ENCODE measurements at regions not wholly inside any gene's neighbourhood (a gene's known extent, or its start where the extent isn't known, plus 50 kb on each side); places are given as distances from the start of the nearest gene placed in this dataset.
"Not testable (repeated sequence)": the region's sequence is repeated elsewhere in the genome, so short reads cannot be mapped to it uniquely, and the experiment has no call there.

DNA sequence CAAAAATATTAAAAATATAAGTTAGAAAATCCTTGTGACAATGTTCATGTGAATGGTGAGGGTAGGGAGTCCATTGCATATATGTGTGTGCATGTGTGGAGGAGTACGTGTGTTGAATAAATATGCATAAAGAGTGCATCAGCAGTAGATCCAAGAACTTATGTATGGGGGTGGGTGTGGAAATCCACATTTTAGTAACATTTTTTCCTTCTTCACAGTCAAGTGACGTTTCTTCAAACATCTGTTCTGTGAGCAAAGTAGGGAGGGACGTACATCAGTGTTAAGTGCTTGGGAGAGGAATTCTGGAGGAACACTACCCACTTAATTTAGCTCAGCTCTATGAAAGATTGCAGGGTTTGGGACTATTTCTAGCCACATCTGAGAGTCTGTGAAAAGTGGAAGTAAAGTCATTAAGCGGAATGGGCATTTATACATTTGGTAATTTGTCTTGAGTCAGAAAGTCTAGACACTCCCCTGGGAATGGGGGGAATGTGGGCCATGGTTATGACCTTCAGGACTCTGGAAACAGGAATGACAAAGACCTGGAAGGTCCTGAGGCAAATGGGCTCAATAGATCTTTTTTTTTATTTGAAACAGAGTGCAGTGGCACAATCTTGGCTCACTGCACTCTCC is 156.4 kb upstream of the PLXNC1 start:
- DNase-seq (ENCODE audit: low read depth, low spot score), result no peak
- no peak overlapping the region for H3K4me3 ChIP-seq (ENCODE audit: low read depth, low read length)
- POLR2A ChIA-PET, result no interaction called here
- TF ChIP-seq, protein P1, sequence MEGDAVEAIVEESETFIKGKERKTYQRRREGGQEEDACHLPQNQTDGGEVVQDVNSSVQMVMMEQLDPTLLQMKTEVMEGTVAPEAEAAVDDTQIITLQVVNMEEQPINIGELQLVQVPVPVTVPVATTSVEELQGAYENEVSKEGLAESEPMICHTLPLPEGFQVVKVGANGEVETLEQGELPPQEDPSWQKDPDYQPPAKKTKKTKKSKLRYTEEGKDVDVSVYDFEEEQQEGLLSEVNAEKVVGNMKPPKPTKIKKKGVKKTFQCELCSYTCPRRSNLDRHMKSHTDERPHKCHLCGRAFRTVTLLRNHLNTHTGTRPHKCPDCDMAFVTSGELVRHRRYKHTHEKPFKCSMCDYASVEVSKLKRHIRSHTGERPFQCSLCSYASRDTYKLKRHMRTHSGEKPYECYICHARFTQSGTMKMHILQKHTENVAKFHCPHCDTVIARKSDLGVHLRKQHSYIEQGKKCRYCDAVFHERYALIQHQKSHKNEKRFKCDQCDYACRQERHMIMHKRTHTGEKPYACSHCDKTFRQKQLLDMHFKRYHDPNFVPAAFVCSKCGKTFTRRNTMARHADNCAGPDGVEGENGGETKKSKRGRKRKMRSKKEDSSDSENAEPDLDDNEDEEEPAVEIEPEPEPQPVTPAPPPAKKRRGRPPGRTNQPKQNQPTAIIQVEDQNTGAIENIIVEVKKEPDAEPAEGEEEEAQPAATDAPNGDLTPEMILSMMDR (IDR thresholded peaks at IDR 0.05; ENCODE audit: insufficient read depth, low read length, missing control alignments), result no peak
- CTCF ChIA-PET, result interaction anchor here (0.9 to 2.3 kb wide), 8 partner anchors 8 to 250 kb away, joined by 3 to 19 read pairs (median 4); no protein-coding TSS in a partner anchor

DNA sequence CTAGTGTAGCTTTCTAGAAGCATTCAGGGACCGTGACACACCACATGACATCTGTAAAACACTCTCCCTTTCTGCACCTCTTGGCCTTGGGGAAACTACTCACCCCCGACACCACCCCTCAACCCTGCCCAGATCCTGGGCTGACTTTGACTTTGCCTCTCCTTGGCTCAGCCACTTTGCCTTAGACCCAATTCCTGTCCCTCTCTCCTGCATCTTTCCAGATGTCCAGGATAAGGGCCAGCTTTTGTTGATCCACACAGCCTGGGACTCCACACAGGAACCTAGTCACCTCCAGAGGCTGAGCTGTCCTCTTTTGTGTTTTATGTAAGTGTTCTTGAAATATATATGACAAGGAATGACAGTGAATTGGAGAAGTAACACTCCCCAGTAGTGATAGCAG is 153.7 kb upstream of the PLXNC1 start:
- no peak for DNase-seq (ENCODE audit: low read depth, low spot score)
- TF ChIP-seq, protein P1 (IDR thresholded peaks at IDR 0.05; ENCODE audit: insufficient read depth, low read length, missing control alignments), result no peak
- H3K4me3 ChIP-seq (ENCODE audit: low read depth, low read length), result no peak overlapping the region
- ChIA-PET CTCF (no interaction called here), POLR2A (no interaction called here)

DNA sequence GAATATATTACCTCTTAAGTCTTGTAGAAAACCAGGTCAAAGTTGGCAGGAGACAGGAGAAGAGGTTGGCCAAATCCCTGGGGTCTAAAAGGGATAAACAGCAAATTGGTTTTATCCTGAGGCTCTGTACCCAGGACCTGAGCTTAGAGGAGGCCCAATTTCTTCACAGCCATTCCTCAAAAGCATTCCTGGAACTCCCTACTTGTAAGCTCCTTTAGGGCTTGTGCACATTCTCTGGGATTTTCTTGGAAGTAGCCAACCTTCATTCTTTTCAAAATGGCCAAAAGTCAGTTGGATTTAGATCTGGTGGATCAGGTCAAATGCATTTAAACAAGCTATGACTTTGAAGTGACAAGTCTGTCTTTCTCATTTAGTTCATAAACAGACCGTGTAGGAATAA is 152.1 kb upstream of the PLXNC1 start:
- no peak for DNase-seq (ENCODE audit: low read depth, low spot score)
- CTCF ChIA-PET, result no interaction called here
- TF ChIP-seq, protein P1 (IDR thresholded peaks at IDR 0.05; ENCODE audit: insufficient read depth, low read length, missing control alignments), result no peak
- H3K4me3 ChIP-seq (ENCODE audit: low read depth, low read length), result no peak overlapping the region
- POLR2A ChIA-PET, result no interaction called here

DNA sequence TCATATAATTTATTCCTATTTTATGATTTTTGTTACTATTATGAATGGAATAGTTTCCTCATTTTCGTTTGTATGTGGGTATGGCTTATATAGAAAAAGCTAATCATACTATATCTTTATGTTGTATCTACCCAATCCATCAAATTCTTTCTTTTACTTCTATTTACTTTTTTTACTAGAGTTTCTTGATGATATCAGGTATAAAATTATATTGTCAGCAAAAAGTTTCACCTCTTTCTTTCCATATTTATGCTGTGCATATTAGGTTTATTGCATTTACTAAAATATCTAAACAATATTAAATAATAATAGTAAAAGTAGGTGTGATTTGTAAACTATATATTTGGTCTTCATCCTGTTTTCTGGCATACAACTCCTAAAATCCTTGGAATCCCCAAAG is 146.7 kb upstream of the PLXNC1 start:
- TF ChIP-seq, protein P1 (IDR thresholded peaks at IDR 0.05; ENCODE audit: insufficient read depth, low read length, missing control alignments), result no peak
- ChIA-PET POLR2A (no interaction called here), CTCF (interaction anchor here (0.9 kb wide), 1 partner anchor 100 kb away, joined by 3 read pairs; no protein-coding TSS in a partner anchor)
- no peak overlapping the region for H3K4me3 ChIP-seq (ENCODE audit: low read depth, low read length)
- no peak for DNase-seq (ENCODE audit: low read depth, low spot score)

DNA sequence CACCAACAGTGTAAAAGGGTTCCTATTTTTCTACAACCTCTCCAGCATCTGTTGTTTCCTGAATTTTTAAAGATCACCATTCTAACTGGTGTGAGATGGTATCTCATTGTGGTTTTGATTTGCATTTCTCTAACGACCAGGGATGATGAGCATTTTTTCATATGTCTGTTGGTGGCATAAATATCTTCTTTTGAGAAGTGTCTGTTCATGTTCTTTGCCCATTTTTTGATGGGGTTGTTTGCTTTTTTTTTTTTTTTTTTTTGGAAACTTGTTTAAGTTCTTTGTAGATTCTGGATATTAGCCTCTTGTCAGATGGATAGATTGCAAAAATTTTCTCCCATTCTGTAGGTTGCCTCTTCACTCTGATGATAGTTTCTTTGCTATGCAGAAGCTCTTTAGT is 145.5 kb upstream of the PLXNC1 start:
- H3K4me3 ChIP-seq (ENCODE audit: low read depth, low read length); CTCF ChIA-PET; DNase-seq (ENCODE audit: low read depth, low spot score): not testable (repeated sequence)
- POLR2A ChIA-PET, result interaction anchor here (0.6 kb wide), 1 partner anchor 23 kb away, joined by 3 read pairs; no protein-coding TSS in a partner anchor

DNA sequence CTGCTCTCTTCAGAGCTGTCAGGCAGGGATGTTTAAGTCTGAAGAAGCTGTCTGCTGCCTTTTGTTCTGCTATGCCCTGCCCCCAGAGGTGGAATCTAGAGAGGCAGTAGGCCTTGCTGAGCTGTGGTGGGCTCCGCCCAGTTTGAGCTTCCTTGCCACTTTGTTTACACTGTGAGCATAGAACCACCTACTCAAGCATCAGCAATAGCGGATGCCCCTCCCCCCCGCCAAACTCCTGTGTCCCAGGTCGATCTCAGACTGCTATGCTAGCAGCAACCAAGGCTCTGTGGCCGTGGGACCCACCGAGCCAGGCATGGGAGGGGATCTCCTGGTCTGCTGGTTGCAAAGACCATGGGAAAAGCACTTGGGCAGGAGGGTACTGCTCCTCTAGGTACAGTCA is 140.5 kb upstream of the PLXNC1 start:
- POLR2A ChIA-PET; CTCF ChIA-PET; DNase-seq (ENCODE audit: low read depth, low spot score); H3K4me3 ChIP-seq (ENCODE audit: low read depth, low read length): not testable (repeated sequence)

DNA sequence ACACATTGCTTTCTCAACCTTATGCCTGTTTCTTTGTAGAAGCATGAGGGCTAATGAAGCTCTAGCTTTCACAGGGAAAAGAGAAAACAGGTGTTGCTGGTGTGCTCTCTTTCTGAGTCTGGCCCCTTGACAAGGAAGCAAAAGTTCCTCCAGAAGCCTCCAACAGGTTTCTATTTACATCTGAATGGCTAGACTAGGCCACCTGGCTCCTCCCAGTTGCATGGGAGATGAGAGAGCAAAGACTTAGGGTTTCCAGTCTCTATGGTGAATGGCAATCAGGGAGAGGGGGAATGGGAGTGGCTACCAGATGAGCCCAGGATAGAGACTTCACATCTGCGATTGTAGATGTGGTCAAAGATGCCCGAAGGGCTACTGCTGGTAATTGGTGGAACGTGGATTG is 138.1 kb upstream of the PLXNC1 start:
- POLR2A ChIA-PET, result interaction anchor here (0.5 kb wide), 1 partner anchor 332 kb away, joined by 3 read pairs; no protein-coding TSS in a partner anchor
- no peak overlapping the region for H3K4me3 ChIP-seq (ENCODE audit: low read depth, low read length)
- TF ChIP-seq, protein P1 (IDR thresholded peaks at IDR 0.05; ENCODE audit: insufficient read depth, low read length, missing control alignments), result no peak
- CTCF ChIA-PET, result interaction anchor here (1.7 kb wide), 1 partner anchor 19 kb away, joined by 5 read pairs; no protein-coding TSS in a partner anchor
- no peak for DNase-seq (ENCODE audit: low read depth, low spot score)

Data from AG04449 (cell line).